GM06990 (cell line): ENCODE measurements at regions not wholly inside any gene's neighbourhood (a gene's known extent, or its start where the extent isn't known, plus 50 kb on each side); places are given as distances from the start of the nearest gene placed in this dataset.

Experiments
- DNase-seq: peaks from one replicate; pipeline ENCODE4 v3.0.0-alpha.2; 2011; ENCODE audit not compliant: insufficient read length; ENCODE audit errors: extremely low read depth
- H3K27me3 ChIP-seq: replicated peaks from 2 replicates; pipeline ENCODE4 v1.6.0; 2011; ENCODE audit warnings: low read length; ENCODE audit not compliant: control insufficient read depth, insufficient read depth
- H3K36me3 ChIP-seq: 2 replicates; pipeline ENCODE4 v1.5.1; 2011; ENCODE audit warnings: low read length; ENCODE audit not compliant: control insufficient read depth, insufficient read depth
- H3K4me3 ChIP-seq: replicated peaks from 2 replicates; pipeline ENCODE4 v1.5.1; 2011; ENCODE audit warnings: low read depth, mild to moderate bottlenecking, control low read depth, low read length
- TF ChIP-seq, protein P1 (sequence below): IDR thresholded peaks from 2 replicates; pipeline ENCODE4 v1.5.1; 2011; ENCODE audit warnings: low read length, control low read depth, mild to moderate bottlenecking, inconsistent platforms; ENCODE audit not compliant: insufficient read depth, poor library complexity, severe bottlenecking

DNA sequence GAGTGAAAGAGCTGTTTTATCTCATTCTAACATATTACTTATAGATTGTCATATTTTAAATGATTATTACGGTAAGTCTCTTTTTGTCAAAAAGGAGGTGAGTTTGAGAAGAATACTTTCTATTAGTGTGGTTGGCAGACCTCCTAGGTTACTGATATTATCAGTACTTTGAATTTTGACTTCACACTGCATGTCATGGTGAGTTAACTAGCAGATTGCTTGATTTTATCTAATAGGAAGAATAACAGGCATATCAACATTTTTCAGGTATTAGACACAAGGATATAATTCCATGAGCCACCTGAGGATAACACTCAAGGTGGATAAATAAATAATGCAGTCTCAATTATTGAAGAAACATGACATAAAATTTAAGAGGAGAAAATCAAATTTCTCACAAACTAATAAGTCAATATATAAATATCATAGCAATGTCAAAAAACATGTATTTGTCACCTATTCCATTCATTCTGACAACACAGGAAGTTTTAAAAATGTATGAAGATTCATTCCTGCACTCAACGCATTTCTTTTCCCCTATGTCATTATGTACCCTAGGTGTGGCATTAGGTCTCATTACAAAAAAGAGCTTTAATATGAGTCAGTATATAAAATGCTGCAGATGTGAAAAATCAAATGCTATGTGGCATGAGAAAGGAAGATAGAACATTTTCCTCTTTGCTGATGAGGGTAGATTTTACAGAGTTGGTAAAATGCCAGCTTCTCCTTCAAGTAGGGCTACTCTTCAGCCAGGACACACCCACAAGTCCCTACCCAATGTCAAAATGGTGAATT is 1621.6 kb downstream of the REEP3 start:
- DNase-seq: no peak
- Histone ChIP-seq H3K4me3 (no peak overlapping the region), H3K36me3 (no peaks in the 10 kb centered on the region), H3K27me3 (no peaks in the 10 kb centered on the region)
- TF ChIP-seq, protein P1, sequence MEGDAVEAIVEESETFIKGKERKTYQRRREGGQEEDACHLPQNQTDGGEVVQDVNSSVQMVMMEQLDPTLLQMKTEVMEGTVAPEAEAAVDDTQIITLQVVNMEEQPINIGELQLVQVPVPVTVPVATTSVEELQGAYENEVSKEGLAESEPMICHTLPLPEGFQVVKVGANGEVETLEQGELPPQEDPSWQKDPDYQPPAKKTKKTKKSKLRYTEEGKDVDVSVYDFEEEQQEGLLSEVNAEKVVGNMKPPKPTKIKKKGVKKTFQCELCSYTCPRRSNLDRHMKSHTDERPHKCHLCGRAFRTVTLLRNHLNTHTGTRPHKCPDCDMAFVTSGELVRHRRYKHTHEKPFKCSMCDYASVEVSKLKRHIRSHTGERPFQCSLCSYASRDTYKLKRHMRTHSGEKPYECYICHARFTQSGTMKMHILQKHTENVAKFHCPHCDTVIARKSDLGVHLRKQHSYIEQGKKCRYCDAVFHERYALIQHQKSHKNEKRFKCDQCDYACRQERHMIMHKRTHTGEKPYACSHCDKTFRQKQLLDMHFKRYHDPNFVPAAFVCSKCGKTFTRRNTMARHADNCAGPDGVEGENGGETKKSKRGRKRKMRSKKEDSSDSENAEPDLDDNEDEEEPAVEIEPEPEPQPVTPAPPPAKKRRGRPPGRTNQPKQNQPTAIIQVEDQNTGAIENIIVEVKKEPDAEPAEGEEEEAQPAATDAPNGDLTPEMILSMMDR: no peak

DNA sequence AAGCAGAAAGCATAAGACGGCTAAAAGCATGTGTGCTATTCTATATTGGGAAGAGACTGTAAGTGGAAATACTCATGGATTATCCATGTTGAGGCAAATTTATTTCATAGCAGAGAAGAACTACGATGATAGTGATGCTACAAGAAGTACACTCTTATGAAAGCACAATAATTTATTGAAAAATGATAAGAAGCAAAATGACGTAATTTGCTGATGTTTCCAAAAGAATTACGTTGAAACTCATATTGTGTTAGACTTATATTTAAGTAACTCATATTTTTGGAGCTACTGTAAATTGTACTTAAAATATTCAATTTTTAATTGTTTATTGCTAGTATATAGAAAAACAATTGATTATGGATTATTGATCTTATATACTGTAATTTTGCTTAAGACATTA is 1622.5 kb downstream of the REEP3 start:
- TF ChIP-seq, protein P1: no peak
- no peak for DNase-seq
- Histone ChIP-seq H3K36me3 (no peaks in the 10 kb centered on the region), H3K27me3 (no peaks in the 10 kb centered on the region), H3K4me3 (no peak overlapping the region)

DNA sequence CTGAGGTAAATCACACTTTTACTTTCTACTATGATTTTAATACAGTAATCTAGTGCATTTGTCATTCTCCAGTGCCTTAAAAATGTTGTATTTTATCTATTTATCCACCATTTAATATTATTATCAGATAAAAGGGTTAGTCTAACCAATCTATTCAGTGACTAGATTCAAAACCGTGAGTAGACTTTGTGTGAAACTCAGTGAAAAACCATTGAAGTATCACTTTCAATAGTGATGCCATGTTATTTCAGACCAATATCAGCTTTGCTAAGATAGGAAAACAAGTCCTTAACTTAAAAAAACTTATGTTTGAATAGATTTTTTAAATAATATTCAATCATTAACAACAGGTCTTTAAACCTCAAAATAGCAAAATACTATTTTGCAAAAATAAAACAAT is 1628.7 kb downstream of the REEP3 start:
- TF ChIP-seq, protein P1: no peak
- DNase-seq: no peak
- Histone ChIP-seq H3K4me3 (no peak overlapping the region), H3K36me3 (no peaks in the 10 kb centered on the region), H3K27me3 (no peaks in the 10 kb centered on the region)

DNA sequence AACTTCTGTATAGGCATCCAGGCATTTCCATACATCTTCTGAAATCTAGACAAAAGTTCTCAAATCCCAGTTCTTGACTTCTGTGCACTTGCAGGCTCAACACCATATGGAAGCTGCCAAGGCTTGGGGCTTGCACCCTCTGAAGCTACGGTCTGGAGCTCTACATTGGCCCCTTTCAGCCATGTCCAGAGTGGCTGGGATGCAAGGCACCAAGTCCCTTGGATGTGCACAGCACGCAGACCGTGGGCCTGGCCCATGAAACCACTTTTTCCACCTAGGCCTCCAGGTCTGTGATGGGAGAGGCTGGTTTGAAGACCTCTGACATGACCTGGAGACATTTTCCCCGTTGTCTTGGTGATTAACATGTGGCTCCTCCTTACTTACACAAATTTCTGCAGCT is 1645.1 kb downstream of the REEP3 start:
- Histone ChIP-seq H3K36me3 (no peaks in the 10 kb centered on the region), H3K4me3 (no peak overlapping the region), H3K27me3 (no peaks in the 10 kb centered on the region)
- DNase-seq: no peak
- TF ChIP-seq, protein P1: no peak

DNA sequence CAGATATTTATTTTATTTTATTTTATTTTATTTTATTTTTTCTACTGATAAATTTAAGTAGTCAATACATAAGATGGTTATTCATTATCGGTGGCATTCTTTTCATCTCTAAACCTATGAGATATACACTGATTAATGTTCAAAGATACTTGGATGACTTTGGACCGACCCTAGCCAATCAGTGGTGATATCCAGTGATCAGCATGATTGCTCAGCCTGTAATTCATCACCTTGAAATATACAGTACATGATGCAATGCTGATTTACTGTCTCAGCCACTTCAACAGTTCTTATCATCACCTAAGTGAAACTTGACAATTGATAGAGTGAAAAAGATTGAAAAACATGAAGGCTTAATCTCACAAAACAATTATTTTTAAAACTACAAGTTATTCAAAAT is 1651.0 kb downstream of the REEP3 start:
- no peak for DNase-seq
- TF ChIP-seq, protein P1: no peak
- no peaks in the 10 kb centered on the region for H3K27me3 ChIP-seq
- H3K36me3 ChIP-seq: no peaks in the 10 kb centered on the region
- H3K4me3 ChIP-seq: no peak overlapping the region
